NB4 (cell line): ENCODE measurements at regions not wholly inside any gene's neighbourhood (a gene's known extent, or its start where the extent isn't known, plus 50 kb on each side); places are given as distances from the start of the nearest gene placed in this dataset.

Experiments
- CTCF ChIP-seq: IDR thresholded peaks from one replicate; pipeline ENCODE4 v1.5.1; 2012; ENCODE audit warnings: low read depth, low read length
- MYC ChIP-seq: IDR thresholded peaks from 2 replicates; pipeline ENCODE4 v1.6.1; 2011; ENCODE audit warnings: low read depth, low read length
- POLR2A ChIP-seq: IDR thresholded peaks from 2 replicates; pipeline ENCODE4 v1.6.1; 2011; ENCODE audit warnings: mild to moderate bottlenecking; ENCODE audit not compliant: insufficient read length; ENCODE audit errors: extremely low read depth

- no peak for TF ChIP-seq MYC
- no peak for TF ChIP-seq CTCF
- TF ChIP-seq POLR2A = no peak
Observed at GRCh38 chr1:221350091-221350490, 391.8 kb downstream of the DUSP10 start.
